GM19240 (cell line): ENCODE measurements at regions not wholly inside any gene's neighbourhood (a gene's known extent, or its start where the extent isn't known, plus 50 kb on each side); places are given as distances from the start of the nearest gene placed in this dataset.
"Not testable (repeated sequence)": the region's sequence is repeated elsewhere in the genome, so short reads cannot be mapped to it uniquely, and the experiment has no call there.

ENCODE experiments used
- DNase-seq: peaks from one replicate; pipeline ENCODE4 v3.0.0; 2011; ENCODE audit warnings: low spot score; ENCODE audit not compliant: insufficient read length

DNA sequence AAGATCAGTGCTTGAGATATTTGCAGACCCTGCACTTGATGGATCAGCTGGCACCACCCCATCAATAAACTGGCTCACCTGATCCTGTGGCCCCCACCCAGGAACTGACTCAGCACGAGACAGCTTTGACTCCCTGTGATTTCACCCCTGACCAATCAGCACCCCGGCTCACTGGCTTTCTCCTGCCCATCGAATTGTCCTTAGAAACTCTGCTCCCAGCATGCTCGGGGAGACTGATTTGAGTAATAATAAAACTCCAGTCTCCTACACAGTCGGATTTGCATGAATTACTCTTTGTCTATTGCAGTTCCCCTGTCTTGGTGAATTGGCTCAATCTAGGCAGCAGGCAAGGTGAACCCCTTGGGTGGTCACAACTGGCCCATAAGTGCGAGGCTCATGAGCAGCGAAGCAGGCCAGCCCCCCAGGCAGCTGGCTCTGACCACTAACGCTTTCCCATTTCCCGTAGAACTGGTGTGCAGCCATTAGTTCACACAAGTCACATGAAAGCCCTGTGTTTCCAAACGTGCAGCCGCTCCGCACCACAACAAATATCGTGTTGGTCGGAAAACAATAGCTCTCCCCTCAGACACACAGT, 79.6 kb downstream of the RSPH3 start:
- no peak for DNase-seq

DNA sequence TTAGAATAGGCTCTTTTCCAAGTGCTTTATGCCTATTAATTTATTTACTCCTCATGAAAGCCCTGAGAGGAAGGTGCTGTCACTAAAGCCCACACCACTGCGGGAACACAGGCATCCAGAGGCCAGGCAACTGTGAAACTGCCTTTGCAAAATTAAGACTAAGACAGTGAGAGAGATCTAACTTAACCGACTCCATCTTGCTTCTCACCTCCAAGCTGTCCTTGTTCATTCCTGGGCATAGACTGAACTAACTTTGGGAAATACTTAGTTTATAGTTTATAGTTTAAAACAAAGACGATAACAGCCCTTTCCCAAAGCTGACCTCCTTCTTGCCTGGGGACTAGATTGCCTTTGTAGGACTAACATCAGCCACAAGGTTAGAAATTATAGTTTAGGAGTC, 80.1 kb downstream of the RSPH3 start:
- DNase-seq, result no peak

GRCh38 chr6:158916617-158917016, 83.4 kb downstream of the RSPH3 start:
- DNase-seq, result no peak

DNA sequence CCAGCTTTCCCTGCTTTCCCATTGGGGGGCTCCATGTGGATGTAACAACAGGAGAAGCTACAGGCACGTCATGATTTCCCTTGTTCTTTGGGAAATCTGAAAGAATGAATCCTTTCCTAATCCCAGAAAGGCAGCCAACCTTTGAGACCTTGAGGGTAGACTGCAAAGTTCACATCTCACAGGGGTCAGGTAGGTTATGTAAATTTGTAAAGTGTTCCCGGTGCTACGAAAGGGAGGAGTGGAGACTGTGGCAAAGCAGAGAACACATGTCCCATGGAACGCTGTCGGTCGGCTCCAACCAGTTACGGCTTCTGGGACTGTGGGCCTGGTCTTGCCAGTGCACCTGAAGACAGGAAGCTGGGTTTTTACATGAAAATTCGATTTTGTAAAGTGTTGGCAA, 85.1 kb downstream of the RSPH3 start:
- DNase-seq, result no peak

- DNase-seq, result no peak
Observed at GRCh38 chr6:158913580-158913979, 86.4 kb downstream of the RSPH3 start.

DNA sequence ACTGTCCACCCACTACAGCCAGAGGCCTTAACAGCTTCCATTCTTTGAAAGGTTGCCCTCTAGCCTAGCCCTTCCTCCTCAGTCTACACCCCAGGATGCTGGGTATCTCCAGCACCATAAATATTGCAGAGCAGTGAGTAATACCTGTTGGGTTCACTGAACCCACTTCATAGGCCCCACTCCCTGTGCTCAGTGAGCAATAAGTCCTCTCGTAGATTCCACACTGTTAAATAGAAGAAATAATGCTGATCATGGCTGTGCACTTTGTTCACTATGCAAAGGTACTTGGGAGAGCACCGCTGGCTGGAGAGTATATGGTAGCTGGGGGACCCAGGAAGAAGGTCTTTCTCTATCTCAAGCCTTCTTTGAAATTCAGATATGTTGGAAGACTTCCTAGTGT, 87.3 kb downstream of the RSPH3 start:
- DNase-seq, result no peak

- no peak for DNase-seq
Observed at GRCh38 chr6:158911746-158912480, 88.1 kb downstream of the RSPH3 start.

GRCh38 chr6:158910484-158911440, 89.2 kb downstream of the RSPH3 start:
- no peak for DNase-seq

DNA sequence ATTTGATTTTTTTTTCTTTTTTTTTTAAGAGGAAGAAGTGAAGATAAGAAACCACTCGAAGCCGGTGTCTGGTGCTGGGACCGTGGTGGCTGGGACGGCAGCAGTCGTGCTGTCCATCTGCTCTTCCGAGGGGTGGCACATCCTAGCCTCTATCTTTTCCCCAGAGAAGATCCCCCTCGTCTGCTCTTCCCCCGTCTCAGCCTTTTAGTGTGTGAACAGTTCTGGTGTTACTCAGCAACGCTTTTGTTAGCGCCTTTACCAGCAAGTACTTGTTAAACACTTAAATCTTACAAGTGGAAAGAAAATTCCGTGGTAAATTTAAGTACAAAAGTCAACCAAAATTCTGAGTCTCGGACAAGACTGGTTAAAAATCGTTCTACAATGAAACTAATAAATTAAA, 90.1 kb downstream of the RSPH3 start:
- no peak for DNase-seq

DNA sequence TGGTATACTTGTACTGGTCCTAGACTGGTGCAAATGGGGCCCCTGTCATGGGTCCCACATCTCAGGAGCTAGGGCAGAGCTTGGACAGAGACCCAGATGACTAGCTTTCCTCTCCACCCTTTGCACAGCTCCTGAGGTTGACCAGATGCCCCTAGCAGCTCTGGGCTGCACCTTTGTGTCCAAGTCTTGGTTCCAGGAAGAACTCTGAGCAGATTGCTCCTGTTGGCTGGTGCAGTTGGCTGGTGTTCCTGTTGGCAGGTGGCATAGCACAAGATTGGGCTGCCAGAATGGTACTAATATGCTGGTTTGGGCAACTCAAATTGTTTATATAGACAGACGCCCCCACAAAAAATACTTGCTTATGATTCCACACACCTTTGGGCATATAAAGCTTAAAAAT, 89.4 kb upstream of the EZR start:
- no peak for DNase-seq

DNA sequence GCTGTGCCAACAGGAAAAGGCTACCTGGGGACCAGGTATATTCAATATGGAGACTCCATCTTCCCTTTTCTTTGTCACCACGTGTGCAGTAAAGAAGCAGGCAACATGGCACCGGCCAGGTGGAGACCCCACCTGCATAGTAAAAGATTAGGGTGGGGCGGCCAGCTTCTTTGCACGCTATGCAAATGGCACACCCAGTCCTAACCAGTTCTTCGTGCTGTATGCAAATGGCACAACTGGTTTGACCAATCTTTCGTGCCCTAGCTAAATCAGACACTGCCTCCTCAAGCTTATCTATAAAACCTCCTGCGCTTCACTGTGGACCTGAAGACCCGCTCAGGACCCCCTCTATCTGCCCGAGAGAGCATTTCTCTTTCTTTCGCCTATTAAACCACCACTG, 88.8 kb upstream of the EZR start:
- no peak for DNase-seq

DNA sequence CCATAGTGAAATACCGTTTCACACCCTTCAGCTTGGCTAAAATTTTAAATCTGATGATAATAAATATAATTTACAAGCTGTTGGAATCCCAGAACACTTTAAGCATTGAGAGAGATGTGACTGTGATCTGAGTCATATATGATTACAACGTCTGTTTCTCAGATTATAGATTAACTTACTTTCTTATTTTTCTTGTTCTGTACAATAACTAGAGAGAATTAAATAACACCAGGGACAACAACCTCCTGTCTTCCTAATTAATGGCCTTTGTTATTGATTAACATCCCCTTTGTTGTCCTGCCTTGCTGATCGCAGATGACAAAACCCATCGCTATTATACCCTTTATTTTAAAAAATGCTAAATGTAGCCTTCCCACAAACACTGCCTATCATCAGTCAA, 87.8 kb upstream of the EZR start:
- no peak for DNase-seq

DNA sequence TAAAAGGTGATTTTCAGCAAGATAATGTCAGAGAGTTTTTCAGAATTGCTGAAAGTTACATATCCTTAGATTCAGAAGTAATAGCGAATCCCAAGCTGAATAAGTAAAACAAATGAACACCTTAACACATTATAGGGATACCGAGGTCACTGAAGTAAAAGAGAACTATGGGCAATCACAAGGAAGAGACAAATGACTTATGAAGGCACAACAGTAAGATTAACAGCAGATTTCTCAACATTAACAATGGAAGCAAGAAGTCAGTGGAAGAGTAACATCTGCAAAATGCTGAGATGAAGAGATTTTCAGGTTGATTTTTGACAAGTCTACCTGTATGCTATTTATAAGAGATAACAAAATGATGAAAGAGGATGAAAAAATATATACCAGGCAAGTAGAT, 86.1 kb upstream of the EZR start:
- no peak for DNase-seq

DNA sequence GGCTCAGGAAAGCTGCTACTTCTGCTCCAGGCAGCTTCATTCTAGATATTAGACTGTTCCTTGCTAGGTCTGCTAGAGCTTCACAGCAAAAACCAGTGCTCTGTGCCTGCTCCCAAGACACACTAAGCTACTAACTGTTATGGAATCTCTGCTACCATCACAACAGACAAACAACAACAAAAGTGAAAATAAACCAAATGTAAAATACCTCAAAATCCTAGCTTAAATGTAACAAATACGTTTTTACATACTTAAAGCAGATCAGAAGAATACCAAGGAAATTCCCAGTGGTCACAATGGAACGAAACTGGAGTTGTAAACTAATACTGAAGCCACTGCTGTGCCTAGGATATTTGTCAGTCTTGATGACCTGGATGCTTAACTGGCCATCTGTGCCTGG, 84.6 kb upstream of the EZR start:
- no peak for DNase-seq

DNA sequence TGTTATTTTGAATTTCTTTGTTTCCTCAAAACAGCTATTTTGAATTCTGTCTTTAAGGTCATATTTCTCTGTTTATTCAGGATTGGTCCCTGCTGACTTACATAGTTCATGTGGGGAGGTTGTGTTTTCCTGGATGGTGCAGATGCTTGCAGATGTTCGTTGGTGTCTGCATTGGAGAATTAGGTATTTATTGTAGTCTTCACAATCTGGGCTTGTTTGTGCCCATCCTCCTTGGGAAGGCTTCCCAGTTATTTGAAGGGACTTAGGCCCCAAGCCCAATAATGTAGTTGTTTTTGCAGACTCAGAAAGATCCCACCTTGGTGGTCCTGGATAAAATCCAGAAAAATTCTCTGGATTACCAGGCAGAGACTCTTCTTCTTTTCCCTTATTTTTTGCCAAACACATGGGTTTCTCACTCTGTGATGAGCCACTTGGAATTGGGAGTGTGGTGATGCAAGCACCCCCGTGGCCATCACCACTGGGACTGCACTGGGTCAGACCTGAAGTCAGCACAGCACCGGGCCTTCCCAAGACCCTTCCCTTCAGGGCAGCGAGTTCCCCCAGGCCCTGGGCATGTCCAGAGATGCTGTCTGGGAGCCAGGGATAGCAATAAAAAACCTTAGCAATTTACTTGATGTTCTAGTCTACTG, 81.6 kb upstream of the EZR start:
- DNase-seq, result no peak

- DNase-seq, result no peak
Observed at GRCh38 chr6:158897236-158897635, 78.1 kb upstream of the EZR start.

DNA sequence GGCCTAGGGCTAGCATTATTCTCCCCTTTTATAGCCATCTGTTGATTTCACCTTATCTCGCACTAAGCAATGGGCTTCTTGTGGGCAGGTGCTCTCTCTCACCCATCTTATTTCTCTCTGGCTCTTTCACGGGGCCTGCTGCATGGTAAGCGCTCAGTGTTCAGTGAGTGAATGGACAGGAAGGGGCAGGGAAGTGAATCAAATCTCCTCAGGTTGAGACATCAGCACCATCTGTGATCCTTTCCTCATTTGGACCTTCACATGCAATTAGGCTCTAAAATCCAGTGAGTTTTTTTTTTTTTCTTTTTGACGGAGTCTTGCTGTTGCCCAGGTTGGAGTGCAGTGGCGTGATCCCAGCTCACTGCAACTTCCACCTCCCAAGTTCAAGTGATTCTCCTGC, 76.5 kb upstream of the EZR start:
- DNase-seq, result no peak

- DNase-seq, result no peak
Observed at GRCh38 chr6:158894193-158894592, 75.0 kb upstream of the EZR start.

DNA sequence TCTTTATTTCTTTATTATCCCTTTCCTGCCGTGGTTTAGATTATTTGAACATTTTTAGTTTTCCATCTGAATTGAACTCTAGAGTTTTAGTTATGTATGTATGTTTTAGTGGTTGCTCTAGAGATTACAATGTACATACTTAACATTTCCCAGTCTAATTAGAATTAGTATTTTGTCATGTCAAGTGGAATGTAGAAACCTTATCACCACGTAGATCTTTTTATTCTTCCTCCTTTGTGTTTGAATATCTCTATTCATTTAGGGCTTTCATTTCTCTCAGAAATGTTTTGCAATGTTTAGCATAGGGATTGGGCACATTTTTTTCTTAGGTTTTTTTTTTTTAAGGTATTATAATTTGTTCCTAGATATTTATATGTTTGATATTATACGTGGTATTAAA, 73.1 kb upstream of the EZR start:
- DNase-seq, result no peak

DNA sequence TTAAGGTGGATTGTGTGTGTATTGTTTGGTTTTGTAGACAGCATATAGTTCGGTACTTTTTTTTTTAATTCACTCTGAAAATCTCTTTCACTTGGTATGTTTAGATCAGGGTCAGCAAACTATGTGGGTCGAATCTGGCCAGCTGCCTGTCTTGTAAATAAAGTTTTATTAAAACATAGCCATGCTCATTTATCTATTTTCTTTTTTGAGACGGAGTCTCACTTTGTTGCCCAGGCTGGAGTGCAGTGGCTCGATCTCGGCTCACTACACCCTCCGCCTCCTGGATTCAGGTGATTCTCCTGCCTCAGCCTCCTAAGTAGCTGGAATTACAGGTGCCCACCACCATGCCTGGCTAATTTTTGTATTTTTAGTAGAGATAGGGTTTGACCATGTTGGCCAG, 72.4 kb upstream of the EZR start:
- DNase-seq, result not testable (repeated sequence)

DNA sequence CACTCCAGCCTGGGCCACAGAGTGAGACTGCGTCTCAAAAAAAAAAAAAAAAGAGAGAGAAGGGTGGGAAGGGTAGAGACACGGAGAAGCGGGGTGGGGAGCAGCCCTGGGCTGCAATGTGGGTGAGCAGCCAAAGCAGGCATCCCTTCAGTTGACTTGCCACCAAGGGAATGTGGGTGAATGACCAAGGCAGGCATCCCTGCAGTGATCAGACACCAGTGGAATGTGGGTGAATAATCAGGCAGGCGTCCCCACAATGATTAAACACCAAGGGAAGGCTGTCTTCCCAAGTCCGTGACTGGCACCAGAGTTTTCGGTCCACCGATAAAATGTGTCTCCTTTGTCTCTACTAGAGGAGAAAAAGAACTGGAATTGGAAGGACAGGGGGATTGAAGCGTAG, 69.0 kb upstream of the EZR start:
- not testable (repeated sequence) for DNase-seq
